ENCODE measurements at regions not wholly inside any gene's neighbourhood (a gene's known extent, or its start where the extent isn't known, plus 50 kb on each side); places are given as distances from the start of the nearest gene placed in this dataset.
"Not testable (repeated sequence)": the region's sequence is repeated elsewhere in the genome, so short reads cannot be mapped to it uniquely, and the experiment has no call there.

DNA sequence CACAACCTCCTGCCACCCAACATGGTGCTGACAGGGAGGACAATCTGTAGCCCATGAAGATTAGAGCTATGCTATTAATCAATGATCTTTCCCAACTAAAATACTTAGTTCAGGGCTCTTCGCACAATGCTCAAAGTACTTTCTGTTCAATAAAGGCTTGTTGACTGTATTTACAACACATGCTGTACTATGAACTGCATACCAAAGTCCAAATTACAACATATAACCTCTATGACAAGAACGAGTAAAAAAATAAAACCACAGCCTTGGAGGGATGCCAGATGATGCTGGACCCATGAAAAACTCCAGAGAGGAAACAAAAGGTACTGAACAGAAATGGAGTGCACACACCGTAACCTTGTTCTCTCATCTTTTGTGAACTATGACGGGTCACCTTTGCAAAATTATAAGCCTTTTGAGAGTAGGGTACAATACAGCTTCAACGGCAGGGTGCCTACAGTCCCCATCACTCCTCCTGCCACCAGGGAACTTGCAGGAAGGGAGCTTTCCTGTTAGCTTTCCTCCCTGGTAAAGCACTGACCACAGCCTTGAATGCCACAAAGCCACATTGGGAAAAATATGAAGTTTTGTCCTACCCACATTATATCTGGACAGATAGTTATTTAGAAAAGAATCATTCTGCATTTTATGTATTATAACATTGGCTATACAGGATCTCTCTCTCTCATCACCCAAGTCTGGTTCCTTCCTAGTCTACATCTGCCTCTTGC, 175.6 kb downstream of the NRIP1 start:
- no peaks in the 10 kb centered on the region for H3K9me3 ChIP-seq
- DNase-seq = no peak
- no peak for ATAC-seq (replicated peaks in 1 of 4)
- no peaks in the 10 kb centered on the region for H3K27me3 ChIP-seq (replicated peaks in 1 of 2; ENCODE audit: control insufficient read depth in 2 of 2, extremely low read depth in 1 of 2, insufficient read depth in 2 of 2, low read length in 1 of 2)
- H3K27me3 Mint-ChIP-seq = no peaks in the 10 kb centered on the region
- H3K4me3 ChIP-seq (ENCODE audit: control insufficient read depth in 1 of 2, extremely low read depth in 1 of 2, low read length in 1 of 2) = no peak overlapping the region
- ChIA-PET CTCF (interaction anchor here in 1 of 2 donors (0.5 kb wide), 1 partner anchor 24 kb away, joined by 4 read pairs; no protein-coding TSS in a partner anchor), POLR2A (no interaction called here)
- no peak overlapping the region for H3K27ac ChIP-seq (ENCODE audit: low read length)
- no peaks in the 10 kb centered on the region for H3K4me1 Mint-ChIP-seq
- no peak overlapping the region for H3K4me3 Mint-ChIP-seq
- 57% methylated on average over 2 of the region's 5 CpGs for WGBS (ENCODE audit: insufficient coverage)
- H3K27ac Mint-ChIP-seq = no peak overlapping the region
- H3K9me3 Mint-ChIP-seq = no peaks in the 10 kb centered on the region
- H3K36me3 ChIP-seq (ENCODE audit: control insufficient read depth in 2 of 2, extremely low read depth in 1 of 2, insufficient read depth in 1 of 2, low read length in 1 of 2) = no peaks in the 10 kb centered on the region
- no peaks in the 10 kb centered on the region for H3K4me1 ChIP-seq (ENCODE audit: control insufficient read depth in 1 of 2, extremely low read depth in 1 of 2, insufficient read depth in 2 of 2, low read length in 2 of 2)
- H3K36me3 Mint-ChIP-seq = no peaks in the 10 kb centered on the region

- ATAC-seq (replicated peaks in 1 of 4) (no peak), DNase-seq (no peak)
- no peaks in the 10 kb centered on the region for H3K4me1 Mint-ChIP-seq
- ChIA-PET POLR2A (no interaction called here), CTCF (interaction anchor here in 1 of 2 donors (0.6 kb wide), 1 partner anchor 168 kb away, joined by 3 read pairs; no protein-coding TSS in a partner anchor)
- no peak overlapping the region for H3K4me3 Mint-ChIP-seq
- Histone ChIP-seq H3K27ac (ENCODE audit: low read length) (no peak overlapping the region), H3K4me3 (ENCODE audit: control insufficient read depth in 1 of 2, extremely low read depth in 1 of 2, low read length in 1 of 2) (no peak overlapping the region), H3K4me1 (ENCODE audit: control insufficient read depth in 1 of 2, extremely low read depth in 1 of 2, insufficient read depth in 2 of 2, low read length in 2 of 2) (no peaks in the 10 kb centered on the region), H3K27me3 (replicated peaks in 1 of 2; ENCODE audit: control insufficient read depth in 2 of 2, extremely low read depth in 1 of 2, insufficient read depth in 2 of 2, low read length in 1 of 2) (no peaks in the 10 kb centered on the region), H3K36me3 (ENCODE audit: control insufficient read depth in 2 of 2, extremely low read depth in 1 of 2, insufficient read depth in 1 of 2, low read length in 1 of 2) (no peaks in the 10 kb centered on the region), H3K9me3 (no peaks in the 10 kb centered on the region)
- no peaks in the 10 kb centered on the region for H3K27me3 Mint-ChIP-seq
- no peaks in the 10 kb centered on the region for H3K9me3 Mint-ChIP-seq
- no CpG with 5 or more reads among the region's 1 CpG for WGBS (ENCODE audit: insufficient coverage)
- no peak overlapping the region for H3K27ac Mint-ChIP-seq
- H3K36me3 Mint-ChIP-seq = no peaks in the 10 kb centered on the region
Measured at GRCh38 chr21:14888202-14888601, 176.6 kb downstream of the NRIP1 start.

GRCh38 chr21:14886001-14886400, 178.8 kb downstream of the NRIP1 start:
- H3K9me3 Mint-ChIP-seq = no peaks in the 10 kb centered on the region
- Histone ChIP-seq H3K27me3 (replicated peaks in 1 of 2; ENCODE audit: control insufficient read depth in 2 of 2, extremely low read depth in 1 of 2, insufficient read depth in 2 of 2, low read length in 1 of 2) (no peaks in the 10 kb centered on the region), H3K4me1 (ENCODE audit: control insufficient read depth in 1 of 2, extremely low read depth in 1 of 2, insufficient read depth in 2 of 2, low read length in 2 of 2) (no peaks in the 10 kb centered on the region), H3K4me3 (ENCODE audit: control insufficient read depth in 1 of 2, extremely low read depth in 1 of 2, low read length in 1 of 2) (no peak overlapping the region), H3K36me3 (ENCODE audit: control insufficient read depth in 2 of 2, extremely low read depth in 1 of 2, insufficient read depth in 1 of 2, low read length in 1 of 2) (no peaks in the 10 kb centered on the region), H3K27ac (ENCODE audit: low read length) (no peak overlapping the region), H3K9me3 (no peaks in the 10 kb centered on the region)
- no peak overlapping the region for H3K4me3 Mint-ChIP-seq
- CTCF ChIA-PET = interaction anchor here in 1 of 2 donors (0.6 kb wide), 1 partner anchor 17 kb away, joined by 5 read pairs; no protein-coding TSS in a partner anchor
- no peaks in the 10 kb centered on the region for H3K4me1 Mint-ChIP-seq
- no peaks in the 10 kb centered on the region for H3K36me3 Mint-ChIP-seq
- H3K27ac Mint-ChIP-seq = no peak overlapping the region
- POLR2A ChIA-PET = interaction anchor here in 1 of 2 donors (0.5 kb wide), 1 partner anchor 404 kb away, joined by 3 read pairs; no protein-coding TSS in a partner anchor
- peaks cover 0 to 1% of the 10 kb centered on the region in 2 donors for H3K27me3 Mint-ChIP-seq
- no CpG with 5 or more reads among the region's 1 CpG for WGBS (ENCODE audit: insufficient coverage)
- no peak for ATAC-seq (replicated peaks in 1 of 4)
- no peak for DNase-seq

DNA sequence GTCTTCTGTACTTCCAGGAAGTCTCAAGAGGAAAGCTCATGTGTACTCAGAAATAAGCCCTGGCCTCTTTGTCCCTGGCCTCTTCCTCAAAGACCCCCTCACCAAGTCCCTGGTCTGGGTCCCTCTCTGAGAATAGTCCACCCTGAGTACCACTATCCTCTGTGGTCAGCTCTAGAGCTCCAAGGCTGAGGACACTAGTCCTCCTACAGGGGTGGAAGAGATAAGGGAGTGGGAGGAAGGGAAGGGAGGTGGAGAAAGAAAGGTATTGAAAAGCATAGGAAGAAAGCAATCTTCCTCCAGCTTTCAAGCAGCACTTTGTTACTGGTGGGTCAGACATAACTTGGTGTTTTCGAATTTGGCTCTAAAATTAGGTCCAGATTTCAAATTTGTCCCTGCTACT, 181.4 kb downstream of the NRIP1 start:
- no peaks in the 10 kb centered on the region for H3K27me3 ChIP-seq (replicated peaks in 1 of 2; ENCODE audit: control insufficient read depth in 2 of 2, extremely low read depth in 1 of 2, insufficient read depth in 2 of 2, low read length in 1 of 2)
- no peak overlapping the region for H3K27ac Mint-ChIP-seq
- H3K4me3 ChIP-seq (ENCODE audit: control insufficient read depth in 1 of 2, extremely low read depth in 1 of 2, low read length in 1 of 2) = no peak overlapping the region
- H3K4me3 Mint-ChIP-seq = no peak overlapping the region
- H3K9me3 ChIP-seq = no peaks in the 10 kb centered on the region
- H3K36me3 ChIP-seq (ENCODE audit: control insufficient read depth in 2 of 2, extremely low read depth in 1 of 2, insufficient read depth in 1 of 2, low read length in 1 of 2) = no peaks in the 10 kb centered on the region
- no peak for ATAC-seq (replicated peaks in 1 of 4)
- WGBS (ENCODE audit: insufficient coverage) = no CpG with 5 or more reads among the region's 1 CpG
- H3K4me1 Mint-ChIP-seq = peaks cover 0 to 10% (median under 1%) of the 10 kb centered on the region in 3 donors
- CTCF ChIA-PET = no interaction called here
- no peaks in the 10 kb centered on the region for H3K36me3 Mint-ChIP-seq
- H3K9me3 Mint-ChIP-seq = no peaks in the 10 kb centered on the region
- H3K27me3 Mint-ChIP-seq = peaks cover 0 to 4% of the 10 kb centered on the region in 2 donors
- DNase-seq = no peak
- POLR2A ChIA-PET = no interaction called here
- H3K4me1 ChIP-seq (ENCODE audit: control insufficient read depth in 1 of 2, extremely low read depth in 1 of 2, insufficient read depth in 2 of 2, low read length in 2 of 2) = no peaks in the 10 kb centered on the region
- H3K27ac ChIP-seq (ENCODE audit: low read length) = no peak overlapping the region

DNA sequence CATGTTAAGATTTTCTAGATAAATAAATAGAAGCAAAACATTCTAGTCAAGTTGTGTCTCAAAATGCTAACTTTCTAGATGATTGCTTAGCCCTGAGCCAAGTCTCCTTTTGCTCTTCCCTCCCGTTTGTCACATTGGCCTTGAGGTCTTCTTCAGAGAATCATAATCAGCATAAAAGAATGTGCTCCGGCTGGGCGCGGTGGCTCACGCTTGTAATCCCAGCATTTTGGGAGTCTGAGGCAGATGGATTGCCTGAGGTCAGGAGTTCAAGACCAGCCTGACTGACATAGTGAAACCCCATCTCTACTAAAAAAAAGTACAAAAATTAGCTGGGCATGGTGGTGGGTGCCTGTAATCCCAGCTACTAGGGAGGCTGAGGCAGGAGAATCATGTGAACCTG, 182.3 kb downstream of the NRIP1 start:
- DNase-seq; H3K9me3 Mint-ChIP-seq; POLR2A ChIA-PET; ATAC-seq (replicated peaks in 1 of 4); H3K27me3 ChIP-seq (replicated peaks in 1 of 2; ENCODE audit: control insufficient read depth in 2 of 2, extremely low read depth in 1 of 2, insufficient read depth in 2 of 2, low read length in 1 of 2); H3K4me1 ChIP-seq (ENCODE audit: control insufficient read depth in 1 of 2, extremely low read depth in 1 of 2, insufficient read depth in 2 of 2, low read length in 2 of 2); H3K36me3 Mint-ChIP-seq; H3K27ac ChIP-seq (ENCODE audit: low read length); H3K4me3 ChIP-seq (ENCODE audit: control insufficient read depth in 1 of 2, extremely low read depth in 1 of 2, low read length in 1 of 2); H3K27ac Mint-ChIP-seq; H3K36me3 ChIP-seq (ENCODE audit: control insufficient read depth in 2 of 2, extremely low read depth in 1 of 2, insufficient read depth in 1 of 2, low read length in 1 of 2); H3K27me3 Mint-ChIP-seq; H3K9me3 ChIP-seq; H3K4me3 Mint-ChIP-seq; CTCF ChIA-PET: not testable (repeated sequence)
- peaks cover 0 to 18% (median 5%) of the 10 kb centered on the region in 3 donors for H3K4me1 Mint-ChIP-seq
- no CpG with 5 or more reads among the region's 5 CpGs for WGBS (ENCODE audit: insufficient coverage)

- DNase-seq (no peak), ATAC-seq (replicated peaks in 1 of 4) (no peak)
- Histone ChIP-seq H3K27me3 (replicated peaks in 1 of 2; ENCODE audit: control insufficient read depth in 2 of 2, extremely low read depth in 1 of 2, insufficient read depth in 2 of 2, low read length in 1 of 2) (no peaks in the 10 kb centered on the region), H3K4me3 (ENCODE audit: control insufficient read depth in 1 of 2, extremely low read depth in 1 of 2, low read length in 1 of 2) (no peak overlapping the region), H3K36me3 (ENCODE audit: control insufficient read depth in 2 of 2, extremely low read depth in 1 of 2, insufficient read depth in 1 of 2, low read length in 1 of 2) (no peaks in the 10 kb centered on the region), H3K27ac (ENCODE audit: low read length) (no peak overlapping the region), H3K9me3 (no peaks in the 10 kb centered on the region), H3K4me1 (ENCODE audit: control insufficient read depth in 1 of 2, extremely low read depth in 1 of 2, insufficient read depth in 2 of 2, low read length in 2 of 2) (no peaks in the 10 kb centered on the region)
- ChIA-PET POLR2A (no interaction called here), CTCF (no interaction called here)
- Mint-ChIP-seq H3K27ac (no peak overlapping the region), H3K9me3 (no peaks in the 10 kb centered on the region), H3K27me3 (peaks cover 0 to 4% of the 10 kb centered on the region in 2 donors), H3K36me3 (no peaks in the 10 kb centered on the region), H3K4me3 (no peak overlapping the region), H3K4me1 (peaks cover 0 to 20% (median 5%) of the 10 kb centered on the region in 3 donors)
- no CpG with 5 or more reads among the region's 2 CpGs for WGBS (ENCODE audit: insufficient coverage)
Measured at GRCh38 chr21:14881863-14882499, 182.8 kb downstream of the NRIP1 start.
